CD4-positive, alpha-beta memory T cell (primary cell): ENCODE measurements at regions not wholly inside any gene's neighbourhood (a gene's known extent, or its start where the extent isn't known, plus 50 kb on each side); places are given as distances from the start of the nearest gene placed in this dataset.

ENCODE experiments used
- CTCF ChIA-PET: fragments of 350-600 bp; sonication (Branson Sonifier 250); formaldehyde crosslinking; loops from one replicate; lab custom pipeline; 2021; ENCODE audit warnings: inconsistent platforms; ENCODE audit not compliant: partially characterized antibody; lab: Charles Lee
- POLR2A ChIA-PET: fragments of 350-600 bp; sonication (Branson Sonifier 250); formaldehyde crosslinking; loops from one replicate; lab custom pipeline; 2021; ENCODE audit not compliant: partially characterized antibody; lab: Charles Lee
- DNase-seq, 5 donors: peaks; one replicate each; pipeline versions ENCODE4 v3.0.0 to v3.0.0-alpha.2; 2020 to 2022; ENCODE audit warnings: mixed read lengths in 1 of 5
- H3K27ac ChIP-seq: one replicate; pipeline ENCODE4 v1.7.0; 2013; ENCODE audit warnings: low read depth, low read length
- H3K27me3 ChIP-seq: 2 replicates; pipeline ENCODE4 v1.7.0; 2013; ENCODE audit warnings: mild to moderate bottlenecking, low read length, moderate library complexity; ENCODE audit not compliant: insufficient read depth
- H3K36me3 ChIP-seq: 2 replicates; pipeline ENCODE4 v1.7.0; 2013; ENCODE audit warnings: mild to moderate bottlenecking, low read length, moderate library complexity; ENCODE audit not compliant: insufficient read depth
- H3K4me1 ChIP-seq: 2 replicates; pipeline ENCODE4 v1.7.0; 2013; ENCODE audit warnings: mild to moderate bottlenecking, low read length, moderate library complexity; ENCODE audit not compliant: insufficient read depth
- H3K4me3 ChIP-seq, 2 donors: one replicate each; pipeline ENCODE4 v1.7.0; 2013; ENCODE audit warnings: low read length in 2 of 2, mild to moderate bottlenecking in 1 of 2
- H3K9me3 ChIP-seq, 2 donors: one replicate each; pipeline ENCODE4 v1.7.0; 2013; ENCODE audit warnings: low read length in 2 of 2, control low read depth in 1 of 2; ENCODE audit not compliant: control insufficient read depth in 1 of 2
- H3K27ac Mint-ChIP-seq, 7 donors: one replicate each; pipeline ENCODE4 v1.8.0; 2020 to 2021; ENCODE audit warnings: mixed read lengths in 7 of 7, mild to moderate bottlenecking in 6 of 7, inconsistent platforms in 3 of 7, moderate library complexity in 3 of 7
- H3K27me3 Mint-ChIP-seq, 2 donors: one replicate each; pipeline ENCODE4 v1.8.0; 2020 to 2021; ENCODE audit warnings: mixed read lengths in 2 of 2
- H3K36me3 Mint-ChIP-seq, 2 donors: one replicate each; pipeline ENCODE4 v1.8.0; 2020 to 2021; ENCODE audit warnings: mixed read lengths in 2 of 2, inconsistent platforms in 1 of 2, mild to moderate bottlenecking in 1 of 2
- H3K4me1 Mint-ChIP-seq, 4 donors: one replicate each; pipeline ENCODE4 v1.8.0; 2020 to 2021; ENCODE audit warnings: mixed read lengths in 4 of 4, mild to moderate bottlenecking in 1 of 4
- H3K4me3 Mint-ChIP-seq, 8 donors: one replicate each; pipeline ENCODE4 v1.8.0; 2020 to 2021; ENCODE audit warnings: mixed read lengths in 8 of 8, mild to moderate bottlenecking in 7 of 8, moderate library complexity in 6 of 8, inconsistent platforms in 3 of 8
- H3K9me3 Mint-ChIP-seq, 8 donors: one replicate each; pipeline ENCODE4 v1.8.0; 2020 to 2021; ENCODE audit warnings: mixed read lengths in 8 of 8, mild to moderate bottlenecking in 5 of 8, inconsistent platforms in 3 of 8, moderate library complexity in 1 of 8
- intact Hi-C: fragments of 100-400 bp; cut with micrococcal nuclease; formaldehyde crosslinking; loops from one replicate; pipeline ENCODE4 v1.15.1; 2023

GRCh38 chr16:85248857-85249256 is 136.6 kb upstream of the CIBAR2 start:
- Mint-ChIP-seq H3K9me3 (no peaks in the 10 kb centered on the region), H3K36me3 (no peaks in the 10 kb centered on the region), H3K27ac (no peak overlapping the region), H3K27me3 (peaks cover 8 to 9% of the 10 kb centered on the region in 2 donors), H3K4me3 (no peak overlapping the region), H3K4me1 (peaks cover 3 to 6% (median 5%) of the 10 kb centered on the region in 4 donors)
- Histone ChIP-seq H3K4me1 (no peaks in the 10 kb centered on the region), H3K9me3 (no peaks in the 10 kb centered on the region), H3K27ac (no peak overlapping the region), H3K4me3 (no peak overlapping the region), H3K36me3 (no peaks in the 10 kb centered on the region), H3K27me3 (no peaks in the 10 kb centered on the region)
- no peak for DNase-seq
- ChIA-PET POLR2A (no interaction called here), CTCF (interaction anchor here (1.7 kb wide), 1 partner anchor 9 kb away, joined by 4 read pairs; no protein-coding TSS in a partner anchor)
- intact Hi-C loops = no loop called here

DNA sequence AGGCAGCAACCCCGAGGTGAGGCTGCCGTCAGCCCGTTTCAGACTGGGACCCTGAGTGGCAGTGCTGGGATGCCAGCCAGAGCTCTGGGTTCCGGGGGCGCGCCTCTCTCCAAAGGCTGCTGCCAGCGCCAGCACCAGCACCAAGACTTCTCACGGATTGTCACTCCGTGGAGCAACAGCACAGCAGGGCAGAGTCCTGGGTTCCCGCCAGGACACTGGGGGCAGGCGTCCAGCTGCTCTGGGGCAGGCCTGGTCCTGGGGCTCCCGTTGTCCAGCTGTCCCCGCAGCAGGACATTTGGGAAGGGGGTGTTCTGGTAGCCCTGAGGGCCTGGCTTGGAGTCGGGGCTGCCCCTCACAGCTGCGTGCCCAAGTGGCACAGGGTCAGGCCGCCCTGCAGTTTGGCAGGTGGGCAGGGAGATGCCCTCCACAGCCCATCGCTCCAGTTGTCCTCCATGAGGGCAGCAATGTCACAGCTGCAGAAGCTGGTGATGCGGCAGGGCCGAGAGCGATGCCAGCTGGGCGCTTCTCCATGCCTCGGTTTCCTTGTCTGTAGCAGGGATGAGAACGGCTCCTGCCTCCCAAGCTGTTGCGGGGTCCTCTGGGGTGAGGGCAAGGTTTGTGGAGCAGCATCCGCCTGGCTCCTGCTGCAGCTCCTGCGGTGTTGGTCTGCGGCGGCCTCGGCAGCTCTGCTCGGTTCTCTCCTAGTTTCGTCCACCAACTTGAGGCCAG is 137.3 kb upstream of the CIBAR2 start:
- Mint-ChIP-seq H3K36me3 (no peaks in the 10 kb centered on the region), H3K27ac (no peak overlapping the region), H3K9me3 (no peaks in the 10 kb centered on the region), H3K27me3 (peaks cover 8 to 9% of the 10 kb centered on the region in 2 donors), H3K4me3 (no peak overlapping the region), H3K4me1 (peaks cover 3 to 6% (median 5%) of the 10 kb centered on the region in 4 donors)
- CTCF ChIA-PET = interaction anchor here (1.0 to 1.7 kb wide), 2 partner anchors 8 to 14 kb away, joined by 3 to 4 read pairs; no protein-coding TSS in a partner anchor
- no peaks in the 10 kb centered on the region for H3K4me1 ChIP-seq
- no peaks in the 10 kb centered on the region for H3K9me3 ChIP-seq
- no peaks in the 10 kb centered on the region for H3K27me3 ChIP-seq
- H3K4me3 ChIP-seq = no peak overlapping the region
- POLR2A ChIA-PET = no interaction called here
- DNase-seq = no peak
- no peak overlapping the region for H3K27ac ChIP-seq
- no peaks in the 10 kb centered on the region for H3K36me3 ChIP-seq
- intact Hi-C loops = no loop called here

DNA sequence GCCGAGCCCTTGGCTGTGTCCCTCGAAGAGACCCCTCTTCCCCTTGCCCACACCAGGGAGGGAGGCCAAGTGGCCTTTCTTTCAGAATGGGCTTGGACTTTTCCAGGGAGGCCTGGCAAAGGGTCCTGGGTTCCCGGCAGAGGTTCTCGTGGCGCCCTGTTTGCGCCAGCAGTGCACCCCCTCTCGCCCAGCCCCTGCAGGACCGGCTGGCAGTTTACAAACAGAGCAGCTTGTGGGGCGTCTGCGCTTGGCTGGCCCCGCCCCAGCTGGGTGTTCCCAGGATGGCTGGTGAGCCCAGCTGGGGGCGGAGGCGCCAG is 137.8 kb upstream of the CIBAR2 start:
- H3K4me1 Mint-ChIP-seq = peaks cover 3 to 6% (median 5%) of the 10 kb centered on the region in 4 donors
- ChIA-PET POLR2A (no interaction called here), CTCF (interaction anchor here (1.0 to 1.7 kb wide), 2 partner anchors 8 to 13 kb away, joined by 3 to 4 read pairs; no protein-coding TSS in a partner anchor)
- H3K27ac Mint-ChIP-seq = no peak overlapping the region
- H3K9me3 ChIP-seq = no peaks in the 10 kb centered on the region
- no peaks in the 10 kb centered on the region for H3K36me3 ChIP-seq
- no peaks in the 10 kb centered on the region for H3K9me3 Mint-ChIP-seq
- no peaks in the 10 kb centered on the region for H3K4me1 ChIP-seq
- no peak for DNase-seq
- H3K4me3 ChIP-seq = no peak overlapping the region
- no peaks in the 10 kb centered on the region for H3K27me3 ChIP-seq
- no peak overlapping the region for H3K27ac ChIP-seq
- intact Hi-C loops = no loop called here
- H3K4me3 Mint-ChIP-seq = no peak overlapping the region
- H3K36me3 Mint-ChIP-seq = no peaks in the 10 kb centered on the region
- peaks cover 8 to 9% of the 10 kb centered on the region in 2 donors for H3K27me3 Mint-ChIP-seq

DNA sequence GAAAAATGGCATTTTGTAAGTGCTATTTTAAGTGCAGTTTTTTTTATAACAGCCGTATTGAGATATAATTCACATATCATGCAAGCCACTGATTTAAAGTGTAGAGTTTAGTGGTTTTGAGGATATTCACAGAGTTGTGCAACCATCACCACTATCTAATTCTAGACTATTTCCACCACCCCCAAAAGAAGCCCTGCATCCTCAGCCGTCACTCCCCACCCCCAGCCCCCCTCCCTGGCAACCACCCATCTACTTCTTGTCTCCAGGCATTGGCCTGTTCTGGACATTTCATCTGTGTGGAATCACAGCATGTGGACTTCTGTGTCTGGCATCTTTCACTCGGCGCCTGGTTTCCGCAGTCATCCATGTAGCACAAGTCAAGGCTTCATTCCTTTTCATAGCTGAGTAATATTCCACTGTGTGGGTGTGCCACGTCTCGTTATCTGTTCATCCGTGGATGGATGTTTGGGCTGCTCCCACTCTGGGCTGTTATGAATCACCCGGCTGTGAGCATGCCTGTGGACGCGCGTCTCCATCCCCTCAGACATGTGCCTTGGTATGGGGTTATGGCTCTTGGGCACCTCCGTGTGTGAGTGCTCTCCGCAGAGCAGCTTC is 138.4 kb upstream of the CIBAR2 start:
- H3K4me1 Mint-ChIP-seq = peaks cover 2 to 4% (median 2%) of the 10 kb centered on the region in 4 donors
- POLR2A ChIA-PET = no interaction called here
- Histone ChIP-seq H3K27ac (no peak overlapping the region), H3K36me3 (no peaks in the 10 kb centered on the region), H3K4me1 (no peaks in the 10 kb centered on the region), H3K9me3 (no peaks in the 10 kb centered on the region), H3K27me3 (no peaks in the 10 kb centered on the region), H3K4me3 (no peak overlapping the region)
- no peaks in the 10 kb centered on the region for H3K36me3 Mint-ChIP-seq
- H3K27me3 Mint-ChIP-seq = peaks cover 4% of the 10 kb centered on the region in 2 donors
- H3K9me3 Mint-ChIP-seq = no peaks in the 10 kb centered on the region
- intact Hi-C loops = no loop called here
- no peak overlapping the region for H3K27ac Mint-ChIP-seq
- no peak overlapping the region for H3K4me3 Mint-ChIP-seq
- CTCF ChIA-PET = interaction anchor here (1.0 kb wide), 1 partner anchor 13 kb away, joined by 3 read pairs; no protein-coding TSS in a partner anchor
- no peak for DNase-seq

DNA sequence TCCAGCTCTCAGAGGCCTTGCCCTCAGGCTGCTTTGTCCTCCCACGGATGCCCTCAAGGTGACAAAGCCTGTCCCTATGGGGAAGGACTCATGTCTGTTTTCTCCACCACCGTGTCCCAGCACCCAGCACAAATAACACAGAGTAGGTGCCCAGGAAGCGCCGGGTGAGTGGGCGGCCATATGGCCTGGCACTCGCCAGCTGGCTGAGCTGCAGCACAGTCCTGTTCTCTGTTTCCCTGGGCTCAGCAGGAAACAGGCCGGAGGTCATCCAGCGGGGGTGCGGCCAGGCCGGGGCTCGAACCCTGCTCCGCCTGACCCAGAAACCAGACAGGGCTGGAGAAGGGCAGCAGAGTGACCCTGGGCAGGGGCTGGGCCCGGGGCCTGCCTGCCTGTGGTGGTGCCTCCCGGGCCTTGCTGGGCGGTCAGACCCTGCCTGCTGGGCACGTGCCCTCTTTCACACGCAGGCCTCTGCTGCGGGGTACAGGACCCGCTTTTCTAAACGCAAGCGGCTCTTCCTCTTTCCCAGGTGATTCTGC is 139.0 kb upstream of the CIBAR2 start:
- no peak overlapping the region for H3K27ac Mint-ChIP-seq
- Histone ChIP-seq H3K9me3 (no peaks in the 10 kb centered on the region), H3K4me1 (no peaks in the 10 kb centered on the region), H3K4me3 (no peak overlapping the region), H3K27ac (no peak overlapping the region), H3K36me3 (no peaks in the 10 kb centered on the region), H3K27me3 (no peaks in the 10 kb centered on the region)
- POLR2A ChIA-PET = no interaction called here
- CTCF ChIA-PET = interaction anchor here (3.6 kb wide), 1 partner anchor 9 kb away, joined by 20 read pairs; no protein-coding TSS in a partner anchor
- H3K27me3 Mint-ChIP-seq = peaks cover 3 to 4% of the 10 kb centered on the region in 2 donors
- DNase-seq = no peak
- no peaks in the 10 kb centered on the region for H3K9me3 Mint-ChIP-seq
- intact Hi-C loops = no loop called here
- no peak overlapping the region for H3K4me3 Mint-ChIP-seq
- H3K36me3 Mint-ChIP-seq = no peaks in the 10 kb centered on the region
- no peaks in the 10 kb centered on the region for H3K4me1 Mint-ChIP-seq

DNA sequence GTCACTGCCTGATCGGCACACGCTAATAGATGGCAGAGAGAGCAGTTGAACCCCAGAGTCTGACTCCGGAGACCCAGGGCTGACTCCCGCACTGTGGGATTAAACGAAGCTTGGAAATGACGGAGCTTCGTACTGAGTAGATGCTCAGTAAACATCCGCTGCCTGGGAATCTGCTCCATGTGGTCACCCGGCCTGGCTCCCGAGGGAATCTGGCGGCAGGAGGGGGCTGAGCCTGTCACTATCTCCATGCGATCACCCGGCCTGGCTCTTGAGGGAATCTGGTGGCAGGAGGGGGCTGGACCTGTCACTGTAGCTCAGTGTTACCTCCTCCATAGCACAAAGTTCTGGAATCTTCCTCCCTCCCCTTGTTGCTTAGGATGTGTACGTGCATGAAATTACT is 139.7 kb upstream of the CIBAR2 start:
- Histone ChIP-seq H3K27ac (no peak overlapping the region), H3K36me3 (no peaks in the 10 kb centered on the region), H3K27me3 (no peaks in the 10 kb centered on the region), H3K4me3 (no peak overlapping the region), H3K9me3 (no peaks in the 10 kb centered on the region), H3K4me1 (no peaks in the 10 kb centered on the region)
- no peak overlapping the region for H3K27ac Mint-ChIP-seq
- DNase-seq = peak in 1 of 5 donors; percentile 5
- peaks cover 4 to 5% of the 10 kb centered on the region in 2 donors for H3K27me3 Mint-ChIP-seq
- H3K9me3 Mint-ChIP-seq = no peaks in the 10 kb centered on the region
- no peak overlapping the region for H3K4me3 Mint-ChIP-seq
- ChIA-PET POLR2A (no interaction called here), CTCF (interaction anchor here (1.2 to 3.6 kb wide), 3 partner anchors 10 to 364 kb away, joined by 3 to 20 read pairs (median 4); no protein-coding TSS in a partner anchor)
- intact Hi-C loops = no loop called here
- H3K36me3 Mint-ChIP-seq = no peaks in the 10 kb centered on the region
- H3K4me1 Mint-ChIP-seq = no peaks in the 10 kb centered on the region

- no peaks in the 10 kb centered on the region for H3K36me3 Mint-ChIP-seq
- no peaks in the 10 kb centered on the region for H3K36me3 ChIP-seq
- H3K4me3 ChIP-seq = no peak overlapping the region
- CTCF ChIA-PET = interaction anchor here (0.8 to 3.6 kb wide), 5 partner anchors 9 to 363 kb away, joined by 3 to 20 read pairs (median 3); partner anchors contain the start of gene CIBAR2
- H3K27ac Mint-ChIP-seq = no peak overlapping the region
- intact Hi-C loops = no loop called here
- DNase-seq = peak in 1 of 5 donors; percentile 13
- no peaks in the 10 kb centered on the region for H3K4me1 ChIP-seq
- peaks cover 4% of the 10 kb centered on the region in 2 donors for H3K27me3 Mint-ChIP-seq
- no peaks in the 10 kb centered on the region for H3K9me3 ChIP-seq
- no peaks in the 10 kb centered on the region for H3K27me3 ChIP-seq
- H3K9me3 Mint-ChIP-seq = no peaks in the 10 kb centered on the region
- H3K27ac ChIP-seq = no peak overlapping the region
- no peaks in the 10 kb centered on the region for H3K4me1 Mint-ChIP-seq
- no peak overlapping the region for H3K4me3 Mint-ChIP-seq
- POLR2A ChIA-PET = no interaction called here
These were observed 140.2 kb upstream of the CIBAR2 start for GRCh38 chr16:85252461-85252860.
